HepG2 (cell line): ENCODE measurements at regions not wholly inside any gene's neighbourhood (a gene's known extent, or its start where the extent isn't known, plus 50 kb on each side); places are given as distances from the start of the nearest gene placed in this dataset.

ENCODE experiments used
- ATAC-seq: fragments of 200-7000 bp; cut with Tn5 transposase; 3 replicates; pipeline ENCODE4 v1.9.1; 2020; ENCODE audit warnings: mild to moderate bottlenecking, moderate library complexity
- BruUV-seq: library from RNA; stranded (reverse); fragments of 400-500 nt; replicated peaks from 2 replicates; lab custom pipeline; 2021; lab: Mats Ljungman, UMichigan
- CTCF ChIA-PET: fragments of 300-600 bp; formaldehyde crosslinking; extraction: SDS; loops from one replicate; lab custom pipeline; 2021; ENCODE audit warnings: low total read pairs, inconsistent platforms, low intra/inter-chr PET ratio; lab: Yijun Ruan, JAX
- POLR2A ChIA-PET: fragments of 350-600 bp; sonication (Branson Sonifier 250); formaldehyde crosslinking; loops from one replicate; lab custom pipeline; 2020; ENCODE audit warnings: antibody characterized with exemption, inconsistent platforms; lab: Yijun Ruan, JAX
- DNase-seq: peaks from one replicate; pipeline ENCODE4 v3.0.0-alpha.2; 2015; ENCODE audit warnings: low spot score
- FAIRE-seq: peaks from 3 replicates; lab custom pipeline; 2011; peaks lifted over from hg19 to GRCh38; lab: Jason Lieb, UNC
- H2AFZ ChIP-seq: one replicate; pipeline ENCODE4 v1.6.1; 2011; ENCODE audit warnings: low read length, inconsistent platforms
- H3K27ac ChIP-seq: fragments of 300-600 bp; 3 replicates; pipeline ENCODE4 v1.8.0; 2011; ENCODE audit warnings: mixed run types, mild to moderate bottlenecking, mixed read lengths, low read length, inconsistent platforms; ENCODE audit not compliant: insufficient read depth; ENCODE audit errors: extremely low read length
- H3K27me3 ChIP-seq, 2 experiments: fragments of 200-600 bp in 1 of 2; 2 replicates in 1 of 2; 3 replicates in 1 of 2; pipeline versions ENCODE4 v1.6.0 to v1.8.0; 2011; ENCODE audit warnings: low read length in 2 of 2, mild to moderate bottlenecking in 2 of 2, moderate library complexity in 2 of 2, inconsistent platforms in 1 of 2; ENCODE audit not compliant: insufficient read depth in 2 of 2, control insufficient read depth in 1 of 2
- H3K36me3 ChIP-seq, 2 experiments: fragments of 200-600 bp in 1 of 2; replicated peaks in 1 of 2; 2 replicates in 1 of 2; 3 replicates in 1 of 2; pipeline versions ENCODE4 v1.5.1 to v1.8.0; 2011; ENCODE audit warnings: low read length in 2 of 2, inconsistent platforms in 1 of 2; ENCODE audit not compliant: insufficient read depth in 2 of 2, control insufficient read depth in 1 of 2
- H3K4me1 ChIP-seq: 2 replicates; pipeline ENCODE4 v1.5.1; 2012; ENCODE audit warnings: low read length, inconsistent platforms; ENCODE audit not compliant: insufficient read depth
- H3K4me2 ChIP-seq: 2 replicates; pipeline ENCODE4 v1.6.0; 2011; ENCODE audit warnings: low read depth, low read length, inconsistent platforms
- H3K4me3 ChIP-seq, 3 experiments: fragments of 200-600 bp in 1 of 3; sonication (generic), shearing (Covaris generic) in 1 of 3; replicated peaks in 1 of 3; 2 replicates each; pipeline ENCODE4 v1.5.1; 2011 to 2016; ENCODE audit warnings: low read length in 3 of 3, inconsistent platforms in 2 of 3, low read depth in 2 of 3, mild to moderate bottlenecking in 2 of 3, control low read depth in 1 of 3, mixed read lengths in 1 of 3; ENCODE audit not compliant: insufficient read depth in 1 of 3
- H3K79me2 ChIP-seq: one replicate; pipeline ENCODE4 v1.6.1; 2011; ENCODE audit warnings: low read length, inconsistent platforms; ENCODE audit not compliant: insufficient read depth
- H3K9ac ChIP-seq: 2 replicates; pipeline ENCODE4 v1.6.0; 2011; ENCODE audit warnings: mild to moderate bottlenecking, low read depth, low read length, inconsistent platforms; ENCODE audit not compliant: insufficient read depth
- H3K9me3 ChIP-seq: 2 replicates; pipeline ENCODE4 v1.5.1; 2012; ENCODE audit warnings: mild to moderate bottlenecking, low read length
- H4K20me1 ChIP-seq: 2 replicates; pipeline ENCODE4 v1.6.0; 2011; ENCODE audit warnings: inconsistent platforms, mild to moderate bottlenecking, low read length, moderate library complexity; ENCODE audit not compliant: insufficient read depth
- ATRX ChIP-seq: sonication (generic); formaldehyde crosslinking; IDR thresholded peaks from 2 replicates; pipeline ENCODE4 v1.4.0; 2020; ENCODE audit warnings: missing genetic modification reagents, borderline replicate concordance
- CEBPB ChIP-seq: IDR thresholded peaks from 2 replicates; pipeline ENCODE4 v1.6.1; 2011; ENCODE audit warnings: low read depth, low read length, improper control_type of control experiment, borderline replicate concordance
- ELF3 ChIP-seq: IDR thresholded peaks from 2 replicates; pipeline ENCODE4 v1.6.1; 2016; ENCODE audit warnings: missing genetic modification reagents, missing compliant biosample characterization
- FOXC1 ChIP-seq: sonication (generic); formaldehyde crosslinking; IDR thresholded peaks from 2 replicates; pipeline ENCODE4 v1.8.0; 2022; ENCODE audit warnings: mild to moderate bottlenecking, missing genetic modification reagents, borderline replicate concordance
- HHEX ChIP-seq: IDR thresholded peaks from 2 replicates; pipeline ENCODE4 v1.6.1; 2016; ENCODE audit warnings: control low read depth
- KMT2B ChIP-seq: IDR thresholded peaks from 2 replicates; pipeline ENCODE4 v1.6.1; 2016; ENCODE audit warnings: missing genetic modification reagents, missing compliant biosample characterization
- MLLT10 ChIP-seq: sonication (generic); formaldehyde crosslinking; IDR thresholded peaks from 2 replicates; pipeline ENCODE4 v1.4.0; 2020; ENCODE audit warnings: missing genetic modification reagents
- PRMT3 ChIP-seq: sonication (generic); formaldehyde crosslinking; IDR thresholded peaks from 2 replicates; pipeline ENCODE4 v1.8.1; 2022; ENCODE audit warnings: low read depth, mild to moderate bottlenecking, moderate library complexity, missing genetic modification reagents, borderline replicate concordance
- SCMH1 ChIP-seq: sonication (generic); formaldehyde crosslinking; IDR thresholded peaks from 2 replicates; pipeline ENCODE4 v1.9.0; 2021; ENCODE audit warnings: missing genetic modification reagents, mild to moderate bottlenecking, borderline replicate concordance
- ZBTB21 ChIP-seq: sonication (generic); formaldehyde crosslinking; IDR thresholded peaks from 2 replicates; pipeline ENCODE4 v1.4.0; 2020; ENCODE audit warnings: missing genetic modification reagents
- ZNF101 ChIP-seq: sonication (generic); formaldehyde crosslinking; IDR thresholded peaks from 2 replicates; pipeline ENCODE4 v1.4.0; 2020; ENCODE audit warnings: mild to moderate bottlenecking, low read depth, missing genetic modification reagents, borderline replicate concordance
- ZNF569 ChIP-seq: sonication (generic); formaldehyde crosslinking; IDR thresholded peaks from 2 replicates; pipeline ENCODE4 v1.5.0; 2020; ENCODE audit warnings: mild to moderate bottlenecking, missing genetic modification reagents, moderate library complexity, borderline replicate concordance
- WGBS: methylation state at CpG from one replicate; pipeline ENCODE4 v1.1.6; 2017; ENCODE audit warnings: low lambda C conversion rate; 5-methylcytosine and 5-hydroxymethylcytosine counted together
- in situ Hi-C: cut with HindIII; loops from 2 replicates; pipeline ENCODE4 v1.10.0; 2017; ENCODE audit warnings: low pct_unique_long_range_greater_than_20kb; ENCODE audit not compliant: extremely low pct_ligation_motif_present
- intact Hi-C: fragments of 100-400 bp; cut with micrococcal nuclease; formaldehyde crosslinking; loops from one replicate; pipeline ENCODE4 v1.10.0; 2022; ENCODE audit not compliant: unreplicated experiment
- TF ChIP-seq, protein P1 (sequence below): sonication (generic); formaldehyde crosslinking; IDR thresholded peaks from 2 replicates; pipeline ENCODE4 v1.5.0; 2020; ENCODE audit warnings: mild to moderate bottlenecking, missing genetic modification reagents, moderate library complexity
- TF ChIP-seq, protein P2 (sequence below): IDR thresholded peaks from 2 replicates; pipeline ENCODE4 v1.6.1; 2016
- TF ChIP-seq, protein P3 (sequence below): IDR thresholded peaks from 2 replicates; pipeline ENCODE4 v1.6.1; 2012; ENCODE audit warnings: inconsistent platforms
- TF ChIP-seq, protein P4 (sequence below): sonication (generic); formaldehyde crosslinking; IDR thresholded peaks from 2 replicates; pipeline ENCODE4 v1.5.0; 2020; ENCODE audit warnings: mild to moderate bottlenecking, missing genetic modification reagents

DNA sequence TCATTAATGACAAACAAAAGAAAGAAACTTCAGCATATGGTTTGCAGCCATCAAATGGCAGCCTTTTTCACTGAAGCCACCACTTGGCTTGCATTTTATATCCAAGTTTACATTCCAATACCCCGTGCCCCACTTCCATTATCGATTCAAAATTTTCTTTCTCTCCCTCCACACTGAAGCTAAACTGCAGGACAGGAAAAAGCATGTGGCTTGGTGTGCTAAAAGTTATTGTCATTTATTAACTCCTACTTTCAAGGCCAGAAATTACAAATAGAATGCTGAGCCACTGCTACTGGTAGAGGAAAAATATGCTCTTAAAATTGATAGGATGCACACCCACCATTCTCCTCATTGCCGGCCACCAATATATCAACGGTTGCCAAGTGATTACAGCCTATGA is 351.6 kb upstream of the DUSP10 start:
- intact Hi-C loops (no loop called here), in situ Hi-C loops (no loop called here)
- ATAC-seq (no peak), DNase-seq (no peak), FAIRE-seq (no peak)
- no peaks in the 10 kb centered on the region for H3K4me1 ChIP-seq
- no peak overlapping the region for H2AFZ ChIP-seq
- H3K27me3 ChIP-seq: no peaks in the 10 kb centered on the region; a peak in 1 of 5 replicates
- H3K4me3 ChIP-seq: no peak overlapping the region
- TF ChIP-seq MLLT10 (CRISPR knock-in tag) (no peak), HHEX (CRISPR knock-in tag) (no peak), PRMT3 (no peak), ATRX (CRISPR knock-in tag) (no peak), ZBTB21 (CRISPR knock-in tag) (no peak), ZNF569 (no peak), SCMH1 (CRISPR knock-in tag) (no peak), CEBPB (no peak), FOXC1 (CRISPR knock-in tag) (no peak), KMT2B (CRISPR knock-in tag) (no peak), ELF3 (CRISPR knock-in tag) (no peak), ZNF101 (CRISPR knock-in tag) (no peak)
- TF ChIP-seq, protein P1, sequence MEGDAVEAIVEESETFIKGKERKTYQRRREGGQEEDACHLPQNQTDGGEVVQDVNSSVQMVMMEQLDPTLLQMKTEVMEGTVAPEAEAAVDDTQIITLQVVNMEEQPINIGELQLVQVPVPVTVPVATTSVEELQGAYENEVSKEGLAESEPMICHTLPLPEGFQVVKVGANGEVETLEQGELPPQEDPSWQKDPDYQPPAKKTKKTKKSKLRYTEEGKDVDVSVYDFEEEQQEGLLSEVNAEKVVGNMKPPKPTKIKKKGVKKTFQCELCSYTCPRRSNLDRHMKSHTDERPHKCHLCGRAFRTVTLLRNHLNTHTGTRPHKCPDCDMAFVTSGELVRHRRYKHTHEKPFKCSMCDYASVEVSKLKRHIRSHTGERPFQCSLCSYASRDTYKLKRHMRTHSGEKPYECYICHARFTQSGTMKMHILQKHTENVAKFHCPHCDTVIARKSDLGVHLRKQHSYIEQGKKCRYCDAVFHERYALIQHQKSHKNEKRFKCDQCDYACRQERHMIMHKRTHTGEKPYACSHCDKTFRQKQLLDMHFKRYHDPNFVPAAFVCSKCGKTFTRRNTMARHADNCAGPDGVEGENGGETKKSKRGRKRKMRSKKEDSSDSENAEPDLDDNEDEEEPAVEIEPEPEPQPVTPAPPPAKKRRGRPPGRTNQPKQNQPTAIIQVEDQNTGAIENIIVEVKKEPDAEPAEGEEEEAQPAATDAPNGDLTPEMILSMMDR (CRISPR knock-in tag): no peak
- TF ChIP-seq, protein P2, sequence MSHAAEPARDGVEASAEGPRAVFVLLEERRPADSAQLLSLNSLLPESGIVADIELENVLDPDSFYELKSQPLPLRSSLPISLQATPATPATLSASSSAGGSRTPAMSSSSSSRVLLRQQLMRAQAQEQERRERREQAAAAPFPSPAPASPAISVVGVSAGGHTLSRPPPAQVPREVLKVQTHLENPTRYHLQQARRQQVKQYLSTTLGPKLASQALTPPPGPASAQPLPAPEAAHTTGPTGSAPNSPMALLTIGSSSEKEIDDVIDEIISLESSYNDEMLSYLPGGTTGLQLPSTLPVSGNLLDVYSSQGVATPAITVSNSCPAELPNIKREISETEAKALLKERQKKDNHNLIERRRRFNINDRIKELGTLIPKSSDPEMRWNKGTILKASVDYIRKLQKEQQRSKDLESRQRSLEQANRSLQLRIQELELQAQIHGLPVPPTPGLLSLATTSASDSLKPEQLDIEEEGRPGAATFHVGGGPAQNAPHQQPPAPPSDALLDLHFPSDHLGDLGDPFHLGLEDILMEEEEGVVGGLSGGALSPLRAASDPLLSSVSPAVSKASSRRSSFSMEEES (CRISPR knock-in tag): no peak
- TF ChIP-seq, protein P3, sequence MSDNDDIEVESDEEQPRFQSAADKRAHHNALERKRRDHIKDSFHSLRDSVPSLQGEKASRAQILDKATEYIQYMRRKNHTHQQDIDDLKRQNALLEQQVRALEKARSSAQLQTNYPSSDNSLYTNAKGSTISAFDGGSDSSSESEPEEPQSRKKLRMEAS: no peak
- TF ChIP-seq, protein P4, sequence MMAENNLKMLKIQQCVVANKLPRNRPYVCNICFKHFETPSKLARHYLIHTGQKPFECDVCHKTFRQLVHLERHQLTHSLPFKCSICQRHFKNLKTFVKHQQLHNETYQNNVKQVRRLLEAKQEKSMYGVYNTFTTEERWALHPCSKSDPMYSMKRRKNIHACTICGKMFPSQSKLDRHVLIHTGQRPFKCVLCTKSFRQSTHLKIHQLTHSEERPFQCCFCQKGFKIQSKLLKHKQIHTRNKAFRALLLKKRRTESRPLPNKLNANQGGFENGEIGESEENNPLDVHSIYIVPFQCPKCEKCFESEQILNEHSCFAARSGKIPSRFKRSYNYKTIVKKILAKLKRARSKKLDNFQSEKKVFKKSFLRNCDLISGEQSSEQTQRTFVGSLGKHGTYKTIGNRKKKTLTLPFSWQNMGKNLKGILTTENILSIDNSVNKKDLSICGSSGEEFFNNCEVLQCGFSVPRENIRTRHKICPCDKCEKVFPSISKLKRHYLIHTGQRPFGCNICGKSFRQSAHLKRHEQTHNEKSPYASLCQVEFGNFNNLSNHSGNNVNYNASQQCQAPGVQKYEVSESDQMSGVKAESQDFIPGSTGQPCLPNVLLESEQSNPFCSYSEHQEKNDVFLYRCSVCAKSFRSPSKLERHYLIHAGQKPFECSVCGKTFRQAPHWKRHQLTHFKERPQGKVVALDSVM (CRISPR knock-in tag): no peak
- H3K9ac ChIP-seq: no peak overlapping the region
- H3K79me2 ChIP-seq: no peaks in the 10 kb centered on the region
- WGBS: 29% methylated on average over 4 of the region's 4 CpGs
- H3K9me3 ChIP-seq: no peaks in the 10 kb centered on the region
- CTCF ChIA-PET: no interaction called here
- H3K36me3 ChIP-seq: no peaks in the 10 kb centered on the region
- H4K20me1 ChIP-seq: no peaks in the 10 kb centered on the region
- no peak overlapping the region for H3K4me2 ChIP-seq
- H3K27ac ChIP-seq: no peak overlapping the region
- no TSS peak for BruUV-seq
- POLR2A ChIA-PET: no interaction called here
